NCI-H748 (cell line): ENCODE measurements at regions not wholly inside any gene's neighbourhood (a gene's known extent, or its start where the extent isn't known, plus 50 kb on each side); places are given as distances from the start of the nearest gene placed in this dataset.
A peak's percentile ranks its signal among the peaks of the same experiment; 100 is the strongest.

Source experiments
- DNase-seq: peaks from one replicate; lab custom pipeline; 2025; ENCODE audit not compliant: unreplicated experiment; lab: John Stamatoyannopoulos, UW

GRCh38 chr3:144362126-144362525 is 390.5 kb downstream of the DIPK2A start:
- DNase-seq = peak; percentile 31

- no peak for DNase-seq
Measured at GRCh38 chr3:144363856-144364255, 392.2 kb downstream of the DIPK2A start.

- no peak for DNase-seq
Measured at GRCh38 chr3:144364737-144365136, 393.1 kb downstream of the DIPK2A start.

- peak; percentile 98 for DNase-seq
Measured at GRCh38 chr3:144369129-144369879, 397.7 kb downstream of the DIPK2A start.

GRCh38 chr3:144375088-144375487 is 403.5 kb downstream of the DIPK2A start:
- DNase-seq = no peak

- peak; percentile 22 for DNase-seq
Measured at GRCh38 chr3:144380849-144381248, 409.2 kb downstream of the DIPK2A start.

GRCh38 chr3:144381607-144382006 is 410.0 kb downstream of the DIPK2A start:
- DNase-seq = no peak

GRCh38 chr3:144384241-144384979 is 412.8 kb downstream of the DIPK2A start:
- DNase-seq = peak; percentile 13

GRCh38 chr3:144390786-144391185 is 419.2 kb downstream of the DIPK2A start:
- DNase-seq = no peak

- DNase-seq = no peak
Measured at GRCh38 chr3:144391236-144391635, 419.6 kb downstream of the DIPK2A start.

- no peak for DNase-seq
Measured at GRCh38 chr3:144394032-144394431, 422.4 kb downstream of the DIPK2A start.

GRCh38 chr3:144402430-144402829 is 430.8 kb downstream of the DIPK2A start:
- no peak for DNase-seq

- DNase-seq = no peak
Measured at GRCh38 chr3:144403040-144403457, 431.4 kb downstream of the DIPK2A start.

- no peak for DNase-seq
Measured at GRCh38 chr3:144407335-144407734, 435.7 kb downstream of the DIPK2A start.

- DNase-seq = peak; percentile 33
Measured at GRCh38 chr3:144409319-144409718, 437.7 kb downstream of the DIPK2A start.

GRCh38 chr3:144413068-144413467 is 441.4 kb downstream of the DIPK2A start:
- no peak for DNase-seq

GRCh38 chr3:144415492-144415891 is 443.9 kb downstream of the DIPK2A start:
- no peak for DNase-seq

GRCh38 chr3:144424606-144425005 is 453.0 kb downstream of the DIPK2A start:
- no peak for DNase-seq

- no peak for DNase-seq
Measured at GRCh38 chr3:144426366-144426765, 454.7 kb downstream of the DIPK2A start.

- DNase-seq = no peak
Measured at GRCh38 chr3:144426967-144427366, 455.3 kb downstream of the DIPK2A start.

GRCh38 chr3:144429719-144430121 is 458.1 kb downstream of the DIPK2A start:
- DNase-seq = no peak

- DNase-seq = no peak
Measured at GRCh38 chr3:144431134-144431533, 459.5 kb downstream of the DIPK2A start.
